ENCODE measurements at regions not wholly inside any gene's neighbourhood (a gene's known extent, or its start where the extent isn't known, plus 50 kb on each side); places are given as distances from the start of the nearest gene placed in this dataset.

DNA sequence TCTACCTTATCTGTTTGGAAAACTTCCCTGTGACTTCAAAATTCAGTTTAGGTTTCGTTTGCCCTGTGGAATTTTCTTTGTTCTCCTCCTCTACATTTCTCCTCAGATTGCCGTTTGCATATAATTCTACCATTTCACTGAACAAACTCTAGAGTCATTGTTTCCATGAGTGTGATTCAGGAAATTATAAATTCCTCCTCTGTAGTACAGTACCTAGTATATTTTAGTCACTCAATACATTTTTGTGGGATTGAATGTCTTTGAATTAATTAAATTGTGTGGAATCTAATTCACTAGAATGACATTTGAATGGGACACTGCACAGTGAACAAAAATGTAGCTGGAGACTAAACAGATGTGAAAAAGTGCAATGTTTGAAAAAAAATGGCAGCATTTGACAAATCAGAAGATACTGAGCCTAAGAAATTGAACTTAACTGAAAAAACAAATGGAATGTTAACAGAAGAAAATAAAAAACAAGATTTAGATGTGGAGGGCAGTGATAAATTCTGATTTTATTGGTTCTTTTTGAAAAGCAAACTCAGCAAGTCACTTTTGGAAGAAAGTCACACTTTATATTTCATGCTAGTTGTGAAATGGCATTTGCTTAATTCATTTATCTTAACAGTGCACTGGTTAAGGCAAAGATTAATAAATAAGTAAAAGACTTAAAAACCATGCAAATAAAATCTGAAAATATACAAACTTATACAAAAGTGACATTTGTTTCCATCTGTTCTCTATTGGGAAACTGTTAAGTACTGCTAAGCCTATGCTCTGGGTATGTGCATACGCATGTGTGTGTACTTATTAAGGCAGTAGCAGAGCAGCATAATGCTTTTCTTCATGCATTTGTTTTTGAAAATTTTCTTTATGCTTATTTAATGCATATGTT lies 512.3 kb downstream of the FAT4 start:
- Histone ChIP-seq H3K36me3 (ENCODE audit: insufficient read depth in 1 of 2, low read depth in 1 of 2) (no peaks in the 10 kb centered on the region), H3K9me3 (no peaks in the 10 kb centered on the region), H3K4me1 (no peaks in the 10 kb centered on the region), H3K27me3 (ENCODE audit: insufficient read depth in 3 of 3, low read length in 2 of 3) (no peaks in the 10 kb centered on the region), H3K27ac (no peak overlapping the region), H3K4me3 (no peak overlapping the region)
- ATAC-seq = no peak
- intact Hi-C loops (cut with DNase I) = no loop called here
- no peak for DNase-seq
- 46 to 59% (median 54%) methylated on average over 3 of the region's 3 CpGs for WGBS, 3 donors
- TF ChIP-seq, protein P1, sequence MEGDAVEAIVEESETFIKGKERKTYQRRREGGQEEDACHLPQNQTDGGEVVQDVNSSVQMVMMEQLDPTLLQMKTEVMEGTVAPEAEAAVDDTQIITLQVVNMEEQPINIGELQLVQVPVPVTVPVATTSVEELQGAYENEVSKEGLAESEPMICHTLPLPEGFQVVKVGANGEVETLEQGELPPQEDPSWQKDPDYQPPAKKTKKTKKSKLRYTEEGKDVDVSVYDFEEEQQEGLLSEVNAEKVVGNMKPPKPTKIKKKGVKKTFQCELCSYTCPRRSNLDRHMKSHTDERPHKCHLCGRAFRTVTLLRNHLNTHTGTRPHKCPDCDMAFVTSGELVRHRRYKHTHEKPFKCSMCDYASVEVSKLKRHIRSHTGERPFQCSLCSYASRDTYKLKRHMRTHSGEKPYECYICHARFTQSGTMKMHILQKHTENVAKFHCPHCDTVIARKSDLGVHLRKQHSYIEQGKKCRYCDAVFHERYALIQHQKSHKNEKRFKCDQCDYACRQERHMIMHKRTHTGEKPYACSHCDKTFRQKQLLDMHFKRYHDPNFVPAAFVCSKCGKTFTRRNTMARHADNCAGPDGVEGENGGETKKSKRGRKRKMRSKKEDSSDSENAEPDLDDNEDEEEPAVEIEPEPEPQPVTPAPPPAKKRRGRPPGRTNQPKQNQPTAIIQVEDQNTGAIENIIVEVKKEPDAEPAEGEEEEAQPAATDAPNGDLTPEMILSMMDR (IDR thresholded peaks at IDR 0.05) = no peak

DNA sequence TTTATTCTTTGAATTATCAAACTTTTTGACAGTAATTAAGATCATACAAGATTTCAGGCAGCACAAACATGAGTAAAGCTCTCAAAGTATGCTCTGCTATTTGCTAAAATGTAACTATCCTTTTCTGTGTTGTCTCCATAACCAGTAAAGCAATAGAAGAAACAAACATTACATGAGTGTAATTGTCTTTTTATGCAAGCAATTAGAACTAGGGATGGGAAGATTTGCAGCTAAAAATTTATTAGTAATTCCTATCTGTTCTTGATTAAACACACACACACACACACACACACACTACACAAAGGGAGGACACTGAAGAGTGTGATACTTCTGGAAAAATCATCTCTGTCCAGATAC lies 512.9 kb downstream of the FAT4 start:
- Histone ChIP-seq H3K36me3 (ENCODE audit: insufficient read depth in 1 of 2, low read depth in 1 of 2) (no peaks in the 10 kb centered on the region), H3K27me3 (ENCODE audit: insufficient read depth in 3 of 3, low read length in 2 of 3) (no peaks in the 10 kb centered on the region), H3K4me3 (no peak overlapping the region), H3K27ac (no peak overlapping the region), H3K9me3 (no peaks in the 10 kb centered on the region), H3K4me1 (no peaks in the 10 kb centered on the region)
- intact Hi-C loops (cut with DNase I) = no loop called here
- TF ChIP-seq, protein P1 (IDR thresholded peaks at IDR 0.05) = no peak
- no peak for DNase-seq
- no peak for ATAC-seq

DNA sequence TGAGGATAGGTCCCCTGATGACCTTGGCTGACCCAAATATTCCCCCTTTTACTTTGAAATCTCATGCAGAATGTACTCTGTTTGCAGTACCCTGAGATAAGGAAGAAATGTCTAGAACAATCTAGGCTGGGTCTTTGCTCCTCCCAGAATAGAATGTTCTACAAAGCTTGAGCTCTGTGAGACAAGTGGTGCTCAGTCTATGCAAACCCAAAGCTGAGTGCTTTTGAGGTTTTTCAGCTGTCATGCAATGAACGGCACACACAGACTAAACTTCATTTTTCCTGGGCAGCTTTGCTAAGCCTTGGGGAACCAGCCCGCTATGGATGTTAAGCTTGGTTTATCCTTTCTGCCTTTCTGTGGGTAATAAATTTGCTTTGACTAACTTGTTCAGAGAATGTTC lies 513.6 kb downstream of the FAT4 start:
- 12 to 19% (median 15%) methylated on average over 2 of the region's 2 CpGs for WGBS, 3 donors
- no peaks in the 10 kb centered on the region for H3K9me3 ChIP-seq
- no peak for DNase-seq
- no peaks in the 10 kb centered on the region for H3K36me3 ChIP-seq (ENCODE audit: insufficient read depth in 1 of 2, low read depth in 1 of 2)
- intact Hi-C loops (cut with DNase I) = no loop called here
- no peak overlapping the region for H3K4me3 ChIP-seq
- no peaks in the 10 kb centered on the region for H3K27me3 ChIP-seq (ENCODE audit: insufficient read depth in 3 of 3, low read length in 2 of 3)
- no peak for ATAC-seq
- H3K4me1 ChIP-seq = no peaks in the 10 kb centered on the region
- H3K27ac ChIP-seq = no peak overlapping the region
- TF ChIP-seq, protein P1 (IDR thresholded peaks at IDR 0.05) = no peak

DNA sequence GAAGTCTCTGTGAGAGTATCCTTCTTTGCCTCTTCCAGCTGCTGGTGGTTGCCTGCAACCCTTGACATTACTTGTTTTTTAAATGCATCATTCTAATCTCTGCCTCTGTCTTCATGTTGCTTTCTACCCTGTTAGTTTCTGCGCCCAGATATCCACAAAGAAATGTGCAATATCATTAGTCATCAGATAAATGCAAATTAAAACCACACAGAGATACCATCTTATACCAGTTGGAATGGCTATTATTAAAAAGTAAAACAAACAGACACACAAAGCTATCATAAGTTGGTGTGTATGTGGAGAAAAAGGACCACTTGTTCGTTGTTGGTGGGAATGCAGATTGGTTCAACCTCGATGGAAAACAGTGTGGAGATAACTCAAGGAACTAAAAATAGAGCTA lies 517.4 kb downstream of the FAT4 start:
- Histone ChIP-seq H3K9me3 (no peaks in the 10 kb centered on the region), H3K4me3 (no peak overlapping the region), H3K4me1 (no peaks in the 10 kb centered on the region), H3K27me3 (ENCODE audit: insufficient read depth in 3 of 3, low read length in 2 of 3) (no peaks in the 10 kb centered on the region), H3K36me3 (ENCODE audit: insufficient read depth in 1 of 2, low read depth in 1 of 2) (no peaks in the 10 kb centered on the region), H3K27ac (no peak overlapping the region)
- WGBS, 3 donors = 82 to 91% (median 90%) methylated on average over 3 of the region's 3 CpGs
- no peak for ATAC-seq
- intact Hi-C loops (cut with DNase I) = no loop called here
- no peak for DNase-seq
- TF ChIP-seq, protein P1 (IDR thresholded peaks at IDR 0.05) = no peak

All from psoas muscle (tissue), 7 donors.